Left cardiac atrium (tissue), 4 donors: ENCODE measurements at regions not wholly inside any gene's neighbourhood (a gene's known extent, or its start where the extent isn't known, plus 50 kb on each side); places are given as distances from the start of the nearest gene placed in this dataset.

Experiments
- ATAC-seq, 2 donors: fragments of 200-7000 bp; cut with Tn5 transposase; one replicate each; pipeline ENCODE4 v1.9.1; 2020; ENCODE audit warnings: mild to moderate bottlenecking in 2 of 2, moderate library complexity in 2 of 2
- DNase-seq: peaks from one replicate; pipeline ENCODE4 v3.0.0-alpha.2; 2020
- intact Hi-C, 2 donors: fragments of 100-400 bp; cut with DNase I; formaldehyde crosslinking; loops; one replicate each; pipeline versions ENCODE4 v1.14.1 to v1.15.1; 2022 to 2023
- donor health status: DM: no; HTN: yes; CAD: no.
- donor health status: DM: no; HTN: yes; CAD: no; lungs with severe emphysema.
- donor health status: DM: yes; HTN: yes; CAD: no.
- donor health status: Dilated cardiomyopathy.

GRCh38 chr16:51949282-51949681 lies 597.7 kb downstream of the TOX3 start:
- no peak for DNase-seq
- no peak for ATAC-seq
- intact Hi-C loops = no loop called here

GRCh38 chr16:51941412-51941811 lies 605.5 kb downstream of the TOX3 start:
- no peak for DNase-seq
- ATAC-seq = no peak
- intact Hi-C loops = no loop called here

- intact Hi-C loops = no loop called here
- DNase-seq = no peak
- no peak for ATAC-seq
Observed at GRCh38 chr16:51940183-51940582, 606.8 kb downstream of the TOX3 start.

GRCh38 chr16:51939378-51939871 lies 607.5 kb downstream of the TOX3 start:
- intact Hi-C loops = no loop called here
- no peak for DNase-seq
- no peak for ATAC-seq

GRCh38 chr16:51938861-51939260 lies 608.1 kb downstream of the TOX3 start:
- ATAC-seq (no peak), DNase-seq (no peak)
- intact Hi-C loops = no loop called here

GRCh38 chr16:51937771-51938170 lies 609.2 kb downstream of the TOX3 start:
- intact Hi-C loops = no loop called here
- ATAC-seq (no peak), DNase-seq (no peak)

GRCh38 chr16:51936846-51937245 lies 610.1 kb downstream of the TOX3 start:
- DNase-seq = no peak
- ATAC-seq = no peak
- intact Hi-C loops = no loop called here

GRCh38 chr16:51932317-51932716 lies 614.6 kb downstream of the TOX3 start:
- intact Hi-C loops = no loop called here
- ATAC-seq (no peak), DNase-seq (no peak)

GRCh38 chr16:51931653-51932052 lies 615.3 kb downstream of the TOX3 start:
- intact Hi-C loops = no loop called here

GRCh38 chr16:51924744-51925143 lies 622.2 kb downstream of the TOX3 start:
- intact Hi-C loops = no loop called here
- ATAC-seq = no peak

More at GRCh38 chr16:51931653-51932052, 615.3 kb downstream of the TOX3 start:
- DNase-seq (no peak), ATAC-seq (no peak)

GRCh38 chr16:51922476-51922875 lies 624.5 kb downstream of the TOX3 start:
- intact Hi-C loops = no loop called here
- no peak for ATAC-seq

More at GRCh38 chr16:51924744-51925143, 622.2 kb downstream of the TOX3 start:
- DNase-seq = no peak

GRCh38 chr16:51919736-51920135 lies 627.2 kb downstream of the TOX3 start:
- intact Hi-C loops = no loop called here
- no peak for DNase-seq
- no peak for ATAC-seq

More at GRCh38 chr16:51922476-51922875, 624.5 kb downstream of the TOX3 start:
- no peak for DNase-seq

GRCh38 chr16:51916814-51917213 lies 630.1 kb downstream of the TOX3 start:
- ATAC-seq = no peak
- DNase-seq = no peak
- intact Hi-C loops = no loop called here

- no peak for ATAC-seq
- no peak for DNase-seq
- intact Hi-C loops = no loop called here
Observed at GRCh38 chr16:51916231-51916630, 630.7 kb downstream of the TOX3 start.

- ATAC-seq (no peak), DNase-seq (no peak)
- intact Hi-C loops = no loop called here
Observed at GRCh38 chr16:51907680-51908079, 639.3 kb downstream of the TOX3 start.

GRCh38 chr16:51900221-51900780 lies 646.6 kb downstream of the TOX3 start:
- DNase-seq (no peak), ATAC-seq (no peak)
- intact Hi-C loops = no loop called here

GRCh38 chr16:51898872-51899271 lies 648.1 kb downstream of the TOX3 start:
- intact Hi-C loops = no loop called here
- no peak for ATAC-seq
- no peak for DNase-seq

GRCh38 chr16:51896013-51896412 lies 650.9 kb downstream of the TOX3 start:
- DNase-seq (no peak), ATAC-seq (no peak)
- intact Hi-C loops = no loop called here

- ATAC-seq = no peak
- DNase-seq = no peak
- intact Hi-C loops = no loop called here
Observed at GRCh38 chr16:51892293-51893007, 654.5 kb downstream of the TOX3 start.

- intact Hi-C loops = no loop called here
- DNase-seq = no peak
- no peak for ATAC-seq
Observed at GRCh38 chr16:51888534-51888933, 658.4 kb downstream of the TOX3 start.

- DNase-seq (no peak), ATAC-seq (no peak)
- intact Hi-C loops = no loop called here
Observed at GRCh38 chr16:51888016-51888415, 658.9 kb downstream of the TOX3 start.
